ENCODE measurements at regions not wholly inside any gene's neighbourhood (a gene's known extent, or its start where the extent isn't known, plus 50 kb on each side); places are given as distances from the start of the nearest gene placed in this dataset.

DNA sequence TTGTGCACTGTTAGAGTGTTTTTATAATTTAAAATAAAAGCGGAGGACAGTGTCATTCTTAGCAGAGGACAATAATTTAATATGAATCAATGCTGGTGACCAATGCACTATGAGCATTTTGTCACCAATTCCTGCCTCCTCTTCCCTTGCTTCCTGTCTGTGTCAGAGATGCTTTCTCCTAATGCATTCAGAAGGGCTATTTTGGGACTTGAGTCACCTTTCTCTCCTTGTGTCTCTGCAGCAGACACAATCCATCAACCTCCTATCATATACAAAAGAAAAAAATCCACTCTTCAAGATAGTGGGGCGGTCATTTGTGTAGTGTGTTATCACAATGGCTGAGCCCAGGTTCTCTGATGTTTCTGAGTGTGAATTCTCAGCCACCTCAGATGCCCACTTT is 191.9 kb upstream of the VEPH1 start:
- TF ChIP-seq TEAD4 (IDR thresholded peaks at IDR 0.05) = no peak
- TF ChIP-seq, protein P1, sequence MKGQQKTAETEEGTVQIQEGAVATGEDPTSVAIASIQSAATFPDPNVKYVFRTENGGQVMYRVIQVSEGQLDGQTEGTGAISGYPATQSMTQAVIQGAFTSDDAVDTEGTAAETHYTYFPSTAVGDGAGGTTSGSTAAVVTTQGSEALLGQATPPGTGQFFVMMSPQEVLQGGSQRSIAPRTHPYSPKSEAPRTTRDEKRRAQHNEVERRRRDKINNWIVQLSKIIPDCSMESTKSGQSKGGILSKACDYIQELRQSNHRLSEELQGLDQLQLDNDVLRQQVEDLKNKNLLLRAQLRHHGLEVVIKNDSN (IDR thresholded peaks at IDR 0.05) = no peak
- no peak for TF ChIP-seq ZBTB7A (IDR thresholded peaks at IDR 0.05; ENCODE audit: low read depth)
- no peak for TF ChIP-seq EGR1 (IDR thresholded peaks at IDR 0.05)
- no peak for TF ChIP-seq EP300 (IDR thresholded peaks at IDR 0.05; ENCODE audit: borderline replicate concordance)
- TF ChIP-seq NFIC (IDR thresholded peaks at IDR 0.05) = no peak
- TF ChIP-seq RAD21 (IDR thresholded peaks at IDR 0.05; ENCODE audit: low read depth) = no peak
- no peak for TF ChIP-seq TCF12 (IDR thresholded peaks at IDR 0.05; ENCODE audit: low read depth)
- TF ChIP-seq CEBPB (IDR thresholded peaks at IDR 0.05) = no peak
- no peak for TF ChIP-seq CREB1 (IDR thresholded peaks at IDR 0.05; ENCODE audit: low read depth)
- no peak for TF ChIP-seq FOXM1 (IDR thresholded peaks at IDR 0.05; ENCODE audit: borderline replicate concordance, low read depth)
- TF ChIP-seq, protein P2, sequence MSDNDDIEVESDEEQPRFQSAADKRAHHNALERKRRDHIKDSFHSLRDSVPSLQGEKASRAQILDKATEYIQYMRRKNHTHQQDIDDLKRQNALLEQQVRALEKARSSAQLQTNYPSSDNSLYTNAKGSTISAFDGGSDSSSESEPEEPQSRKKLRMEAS (IDR thresholded peaks at IDR 0.05) = no peak
- no peak for TF ChIP-seq YY1 (IDR thresholded peaks at IDR 0.05; ENCODE audit: low read depth)
- TF ChIP-seq, protein P3, sequence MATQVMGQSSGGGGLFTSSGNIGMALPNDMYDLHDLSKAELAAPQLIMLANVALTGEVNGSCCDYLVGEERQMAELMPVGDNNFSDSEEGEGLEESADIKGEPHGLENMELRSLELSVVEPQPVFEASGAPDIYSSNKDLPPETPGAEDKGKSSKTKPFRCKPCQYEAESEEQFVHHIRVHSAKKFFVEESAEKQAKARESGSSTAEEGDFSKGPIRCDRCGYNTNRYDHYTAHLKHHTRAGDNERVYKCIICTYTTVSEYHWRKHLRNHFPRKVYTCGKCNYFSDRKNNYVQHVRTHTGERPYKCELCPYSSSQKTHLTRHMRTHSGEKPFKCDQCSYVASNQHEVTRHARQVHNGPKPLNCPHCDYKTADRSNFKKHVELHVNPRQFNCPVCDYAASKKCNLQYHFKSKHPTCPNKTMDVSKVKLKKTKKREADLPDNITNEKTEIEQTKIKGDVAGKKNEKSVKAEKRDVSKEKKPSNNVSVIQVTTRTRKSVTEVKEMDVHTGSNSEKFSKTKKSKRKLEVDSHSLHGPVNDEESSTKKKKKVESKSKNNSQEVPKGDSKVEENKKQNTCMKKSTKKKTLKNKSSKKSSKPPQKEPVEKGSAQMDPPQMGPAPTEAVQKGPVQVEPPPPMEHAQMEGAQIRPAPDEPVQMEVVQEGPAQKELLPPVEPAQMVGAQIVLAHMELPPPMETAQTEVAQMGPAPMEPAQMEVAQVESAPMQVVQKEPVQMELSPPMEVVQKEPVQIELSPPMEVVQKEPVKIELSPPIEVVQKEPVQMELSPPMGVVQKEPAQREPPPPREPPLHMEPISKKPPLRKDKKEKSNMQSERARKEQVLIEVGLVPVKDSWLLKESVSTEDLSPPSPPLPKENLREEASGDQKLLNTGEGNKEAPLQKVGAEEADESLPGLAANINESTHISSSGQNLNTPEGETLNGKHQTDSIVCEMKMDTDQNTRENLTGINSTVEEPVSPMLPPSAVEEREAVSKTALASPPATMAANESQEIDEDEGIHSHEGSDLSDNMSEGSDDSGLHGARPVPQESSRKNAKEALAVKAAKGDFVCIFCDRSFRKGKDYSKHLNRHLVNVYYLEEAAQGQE (IDR thresholded peaks at IDR 0.05; ENCODE audit: low read depth) = no peak
- TF ChIP-seq TAF1 (IDR thresholded peaks at IDR 0.05; ENCODE audit: low read depth) = no peak

DNA sequence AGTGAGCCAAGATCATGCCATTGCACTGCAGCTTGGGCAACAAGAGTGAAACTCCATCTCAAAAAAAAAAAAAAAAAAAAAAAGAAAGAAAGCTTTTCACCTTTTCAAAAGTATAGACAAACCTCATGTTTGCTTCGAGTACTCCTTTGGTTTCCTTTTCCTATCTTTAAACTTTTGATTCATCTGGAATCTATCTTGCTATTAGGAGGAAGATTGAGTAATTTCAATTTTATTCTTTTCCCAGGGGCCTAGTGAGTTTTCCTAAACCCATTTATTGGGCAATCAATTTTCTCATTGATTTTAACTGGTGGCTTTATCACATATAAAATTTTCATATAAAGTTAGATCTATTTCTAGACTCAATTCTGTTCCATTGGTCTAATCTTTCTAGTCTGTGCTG is 190.5 kb upstream of the VEPH1 start:
- TF ChIP-seq FOXM1 (IDR thresholded peaks at IDR 0.05; ENCODE audit: borderline replicate concordance, low read depth) (no peak), EGR1 (IDR thresholded peaks at IDR 0.05) (no peak), CEBPB (IDR thresholded peaks at IDR 0.05) (no peak), TEAD4 (IDR thresholded peaks at IDR 0.05) (no peak), YY1 (IDR thresholded peaks at IDR 0.05; ENCODE audit: low read depth) (no peak)

DNA sequence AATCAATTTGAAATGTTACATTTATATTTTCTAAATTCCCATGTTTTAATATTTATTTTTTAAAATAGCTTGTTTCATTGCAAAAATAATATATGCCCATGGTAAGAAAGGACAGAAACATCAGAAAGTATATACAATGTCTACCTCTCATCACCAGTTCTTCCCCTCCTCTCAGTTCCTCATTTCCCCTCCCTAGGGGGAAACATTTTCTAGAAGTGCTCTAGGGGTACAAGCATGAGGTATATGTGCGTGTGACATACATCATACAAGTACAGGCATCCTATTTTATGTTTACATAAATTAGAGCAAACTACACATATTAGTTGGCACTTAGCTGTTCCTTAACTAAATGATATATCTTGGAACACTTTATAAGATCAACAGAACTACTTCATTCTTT is 189.3 kb upstream of the VEPH1 start:
- TF ChIP-seq TAF1 (IDR thresholded peaks at IDR 0.05; ENCODE audit: low read depth) (no peak), FOXM1 (IDR thresholded peaks at IDR 0.05; ENCODE audit: borderline replicate concordance, low read depth) (no peak)

DNA sequence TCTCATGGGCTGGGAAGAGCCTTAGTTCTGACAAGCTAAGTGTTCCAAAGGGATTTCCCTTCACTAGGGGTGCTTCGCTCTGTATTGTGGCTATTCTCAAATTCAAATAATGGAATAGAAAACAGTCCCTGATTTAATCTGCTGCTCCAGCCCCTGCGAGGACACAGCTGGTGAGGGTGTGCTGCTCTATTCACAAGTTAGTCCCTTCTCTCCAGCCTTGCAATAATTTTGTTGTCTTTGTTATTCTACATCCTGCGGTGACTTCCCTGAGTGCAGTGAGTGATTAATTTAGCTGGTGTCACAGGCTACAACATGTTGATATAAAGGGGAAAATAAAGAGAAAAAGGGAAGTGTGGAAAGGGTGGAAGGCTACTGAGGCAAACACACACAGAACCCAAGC is 180.5 kb upstream of the VEPH1 start:
- TF ChIP-seq CEBPB (IDR thresholded peaks at IDR 0.05) = no peak
- TF ChIP-seq CREB1 (IDR thresholded peaks at IDR 0.05; ENCODE audit: low read depth) = no peak
- TF ChIP-seq RAD21 (IDR thresholded peaks at IDR 0.05; ENCODE audit: low read depth) = no peak
- TF ChIP-seq EP300 (IDR thresholded peaks at IDR 0.05; ENCODE audit: borderline replicate concordance) = no peak
- TF ChIP-seq, protein P2 (IDR thresholded peaks at IDR 0.05) = no peak
- TF ChIP-seq EGR1 (IDR thresholded peaks at IDR 0.05) = no peak
- TF ChIP-seq, protein P3 (IDR thresholded peaks at IDR 0.05; ENCODE audit: low read depth) = no peak
- no peak for TF ChIP-seq TAF1 (IDR thresholded peaks at IDR 0.05; ENCODE audit: low read depth)
- no peak for TF ChIP-seq FOXM1 (IDR thresholded peaks at IDR 0.05; ENCODE audit: borderline replicate concordance, low read depth)
- no peak for TF ChIP-seq ZBTB7A (IDR thresholded peaks at IDR 0.05; ENCODE audit: low read depth)
- TF ChIP-seq YY1 (IDR thresholded peaks at IDR 0.05; ENCODE audit: low read depth) = no peak
- TF ChIP-seq TEAD4 (IDR thresholded peaks at IDR 0.05) = no peak
- TF ChIP-seq NFIC (IDR thresholded peaks at IDR 0.05) = no peak
- no peak for TF ChIP-seq TCF12 (IDR thresholded peaks at IDR 0.05; ENCODE audit: low read depth)
- TF ChIP-seq, protein P1 (IDR thresholded peaks at IDR 0.05) = no peak

DNA sequence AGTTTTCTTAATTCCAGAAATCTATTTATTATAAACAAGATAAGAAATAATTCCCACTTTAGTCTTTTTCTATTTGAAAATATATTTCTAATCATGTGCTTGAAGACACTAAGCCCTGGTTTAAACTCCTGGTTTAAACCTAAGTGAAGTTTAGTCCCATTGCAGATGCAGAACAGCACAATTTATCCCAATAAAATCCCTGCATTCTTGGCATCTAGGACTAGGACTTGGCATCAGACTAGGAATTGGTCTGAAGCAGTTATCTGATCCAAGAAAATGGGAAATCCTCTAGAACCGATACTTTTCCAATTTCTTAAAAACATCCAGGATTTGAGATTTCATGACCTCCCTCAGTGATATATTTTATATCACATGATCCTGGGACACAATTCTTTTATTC is 168.8 kb upstream of the VEPH1 start:
- TF ChIP-seq ZBTB7A (IDR thresholded peaks at IDR 0.05; ENCODE audit: low read depth) = no peak
- TF ChIP-seq CREB1 (IDR thresholded peaks at IDR 0.05; ENCODE audit: low read depth) = no peak
- TF ChIP-seq FOXM1 (IDR thresholded peaks at IDR 0.05; ENCODE audit: borderline replicate concordance, low read depth) = no peak
- TF ChIP-seq, protein P1 (IDR thresholded peaks at IDR 0.05) = no peak

DNA sequence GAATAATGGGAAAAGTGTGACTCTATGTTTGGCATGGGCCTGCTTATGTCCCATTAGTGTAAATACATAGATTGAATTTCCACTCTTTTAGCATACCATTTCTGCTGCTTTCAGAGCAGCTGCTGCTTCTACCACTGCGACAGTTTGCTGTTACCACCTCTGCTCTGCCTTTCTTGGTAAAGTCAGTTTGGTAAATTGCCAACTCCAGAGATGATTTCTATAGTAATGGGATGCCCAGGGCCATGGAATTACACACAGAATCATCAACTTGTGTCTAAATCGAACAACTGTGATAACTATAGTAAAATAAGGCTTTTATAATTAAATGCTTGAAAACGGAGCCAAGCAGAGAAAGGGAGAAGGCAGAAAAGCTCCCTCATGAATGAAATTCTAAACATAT is 168.4 kb upstream of the VEPH1 start:
- TF ChIP-seq ZBTB7A (IDR thresholded peaks at IDR 0.05; ENCODE audit: low read depth) = no peak
- TF ChIP-seq NFIC (IDR thresholded peaks at IDR 0.05) = no peak
- TF ChIP-seq YY1 (IDR thresholded peaks at IDR 0.05; ENCODE audit: low read depth) = no peak
- no peak for TF ChIP-seq CREB1 (IDR thresholded peaks at IDR 0.05; ENCODE audit: low read depth)
- TF ChIP-seq, protein P1 (IDR thresholded peaks at IDR 0.05) = no peak
- TF ChIP-seq RAD21 (IDR thresholded peaks at IDR 0.05; ENCODE audit: low read depth) = no peak
- TF ChIP-seq TEAD4 (IDR thresholded peaks at IDR 0.05) = no peak
- no peak for TF ChIP-seq CEBPB (IDR thresholded peaks at IDR 0.05)
- TF ChIP-seq EGR1 (IDR thresholded peaks at IDR 0.05) = no peak
- TF ChIP-seq FOXM1 (IDR thresholded peaks at IDR 0.05; ENCODE audit: borderline replicate concordance, low read depth) = no peak
- no peak for TF ChIP-seq EP300 (IDR thresholded peaks at IDR 0.05; ENCODE audit: borderline replicate concordance)
- TF ChIP-seq TCF12 (IDR thresholded peaks at IDR 0.05; ENCODE audit: low read depth) = no peak
- TF ChIP-seq, protein P2 (IDR thresholded peaks at IDR 0.05) = no peak
